HL-60 (cell line): ENCODE measurements at regions not wholly inside any gene's neighbourhood (a gene's known extent, or its start where the extent isn't known, plus 50 kb on each side); places are given as distances from the start of the nearest gene placed in this dataset.

Experiments
- SPI1 ChIP-seq: IDR thresholded peaks from 2 replicates; pipeline ENCODE4 v1.6.1; 2012; ENCODE audit warnings: low read depth, mild to moderate bottlenecking, borderline replicate concordance
- TF ChIP-seq, protein P1 (sequence below): IDR thresholded peaks from one replicate; pipeline ENCODE4 v1.5.1; 2011; ENCODE audit warnings: low read length, control low read depth, inconsistent platforms; ENCODE audit not compliant: insufficient read depth

GRCh38 chr3:18890449-18890848 is 257.9 kb upstream of the KCNH8 start:
- TF ChIP-seq, protein P1, sequence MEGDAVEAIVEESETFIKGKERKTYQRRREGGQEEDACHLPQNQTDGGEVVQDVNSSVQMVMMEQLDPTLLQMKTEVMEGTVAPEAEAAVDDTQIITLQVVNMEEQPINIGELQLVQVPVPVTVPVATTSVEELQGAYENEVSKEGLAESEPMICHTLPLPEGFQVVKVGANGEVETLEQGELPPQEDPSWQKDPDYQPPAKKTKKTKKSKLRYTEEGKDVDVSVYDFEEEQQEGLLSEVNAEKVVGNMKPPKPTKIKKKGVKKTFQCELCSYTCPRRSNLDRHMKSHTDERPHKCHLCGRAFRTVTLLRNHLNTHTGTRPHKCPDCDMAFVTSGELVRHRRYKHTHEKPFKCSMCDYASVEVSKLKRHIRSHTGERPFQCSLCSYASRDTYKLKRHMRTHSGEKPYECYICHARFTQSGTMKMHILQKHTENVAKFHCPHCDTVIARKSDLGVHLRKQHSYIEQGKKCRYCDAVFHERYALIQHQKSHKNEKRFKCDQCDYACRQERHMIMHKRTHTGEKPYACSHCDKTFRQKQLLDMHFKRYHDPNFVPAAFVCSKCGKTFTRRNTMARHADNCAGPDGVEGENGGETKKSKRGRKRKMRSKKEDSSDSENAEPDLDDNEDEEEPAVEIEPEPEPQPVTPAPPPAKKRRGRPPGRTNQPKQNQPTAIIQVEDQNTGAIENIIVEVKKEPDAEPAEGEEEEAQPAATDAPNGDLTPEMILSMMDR = no peak
- TF ChIP-seq SPI1 = no peak
